GM21723 (cell line): ENCODE measurements at regions not wholly inside any gene's neighbourhood (a gene's known extent, or its start where the extent isn't known, plus 50 kb on each side); places are given as distances from the start of the nearest gene placed in this dataset.
"Not testable (repeated sequence)": the region's sequence is repeated elsewhere in the genome, so short reads cannot be mapped to it uniquely, and the experiment has no call there.

Experiments
- ATAC-seq: cut with Tn5 transposase; IDR thresholded peaks from one replicate; pipeline ENCODE4 v1.9.1; 2021; ENCODE audit warnings: mild to moderate bottlenecking, moderate library complexity; ENCODE audit not compliant: unreplicated experiment

DNA sequence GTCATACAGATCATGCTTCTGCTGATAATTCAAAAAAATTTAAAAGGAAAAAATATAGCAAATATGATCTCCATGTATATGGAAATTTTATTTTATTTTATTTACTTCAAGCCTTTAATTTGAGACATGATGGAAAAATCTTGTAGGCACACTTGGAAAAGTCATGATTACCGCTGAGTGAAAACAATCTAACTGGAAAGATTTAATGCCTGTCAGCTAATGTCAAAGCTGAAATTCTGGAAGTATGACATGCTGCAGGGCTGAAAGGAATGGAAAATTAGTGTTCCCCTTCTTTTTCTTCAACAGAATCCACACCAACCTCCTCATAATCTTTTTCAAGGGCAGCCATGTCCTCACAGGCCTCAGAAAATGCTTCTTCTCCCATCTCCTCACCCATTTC lies 58.2 kb downstream of the RPRM start:
- ATAC-seq = no peak

DNA sequence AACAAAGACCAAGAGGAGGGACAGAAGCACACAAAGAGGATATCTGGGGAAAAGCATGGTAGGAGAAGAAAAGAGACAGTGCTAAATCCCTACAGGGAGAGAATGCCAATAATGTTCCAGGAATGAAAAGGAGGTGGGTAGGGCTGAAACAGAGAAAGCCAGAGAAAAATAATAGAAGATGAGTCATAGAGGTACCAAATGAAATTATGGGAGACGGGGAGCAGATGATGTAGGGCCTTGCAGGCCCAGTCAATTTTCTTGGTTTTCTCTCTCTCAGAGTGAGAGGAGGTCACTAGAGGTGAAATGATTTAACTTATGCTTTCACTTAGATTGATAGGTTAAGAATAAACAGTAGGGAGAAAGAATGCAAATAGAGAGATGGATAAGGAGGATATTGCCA lies 61.5 kb downstream of the RPRM start:
- no peak for ATAC-seq

DNA sequence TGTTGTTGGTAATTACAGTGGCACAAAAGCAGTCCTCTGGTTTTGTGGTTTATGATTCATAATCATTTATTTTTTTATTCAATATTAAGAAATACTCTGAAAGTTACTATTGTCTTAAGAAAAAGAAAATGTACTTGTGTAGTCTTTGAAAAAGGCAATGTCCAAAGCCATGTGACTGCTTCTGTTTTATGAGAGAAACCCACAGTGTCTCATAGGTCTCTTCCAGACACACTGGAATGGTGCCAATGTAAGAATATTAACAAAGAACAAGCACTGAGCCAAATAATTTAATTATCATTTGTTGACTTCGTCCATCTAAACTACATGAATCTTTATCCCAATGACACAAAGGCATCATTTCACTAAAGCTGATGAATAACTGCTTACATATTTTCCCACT lies 62.5 kb downstream of the RPRM start:
- no peak for ATAC-seq

- ATAC-seq = no peak
Measured at GRCh38 chr2:153408710-153409385, 69.7 kb downstream of the RPRM start.

- ATAC-seq = no peak
Measured at GRCh38 chr2:153405196-153405595, 73.4 kb downstream of the RPRM start.

- no peak for ATAC-seq
Measured at GRCh38 chr2:153404792-153405191, 73.8 kb downstream of the RPRM start.

GRCh38 chr2:153403940-153404339 lies 74.6 kb downstream of the RPRM start:
- no peak for ATAC-seq

DNA sequence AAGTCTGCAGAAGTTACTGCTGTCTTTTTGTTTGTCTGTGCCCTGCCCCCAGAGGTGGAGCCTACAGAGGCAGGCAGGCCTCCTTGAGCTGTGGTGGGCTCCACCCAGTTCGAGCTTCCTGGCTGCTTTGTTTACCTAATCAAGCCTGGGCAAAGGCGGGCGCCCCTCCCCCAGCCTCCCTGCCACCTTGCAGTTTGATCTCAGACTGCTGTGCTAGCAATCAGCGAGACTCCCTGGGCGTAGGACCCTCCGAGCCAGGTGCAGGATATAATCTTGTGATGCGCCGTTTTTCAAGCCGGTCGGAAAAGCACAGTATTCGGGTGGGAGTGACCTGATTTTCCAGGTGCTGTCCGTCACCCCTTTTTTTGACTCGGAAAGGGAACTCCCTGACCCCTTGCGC lies 75.2 kb downstream of the RPRM start:
- ATAC-seq = not testable (repeated sequence)

DNA sequence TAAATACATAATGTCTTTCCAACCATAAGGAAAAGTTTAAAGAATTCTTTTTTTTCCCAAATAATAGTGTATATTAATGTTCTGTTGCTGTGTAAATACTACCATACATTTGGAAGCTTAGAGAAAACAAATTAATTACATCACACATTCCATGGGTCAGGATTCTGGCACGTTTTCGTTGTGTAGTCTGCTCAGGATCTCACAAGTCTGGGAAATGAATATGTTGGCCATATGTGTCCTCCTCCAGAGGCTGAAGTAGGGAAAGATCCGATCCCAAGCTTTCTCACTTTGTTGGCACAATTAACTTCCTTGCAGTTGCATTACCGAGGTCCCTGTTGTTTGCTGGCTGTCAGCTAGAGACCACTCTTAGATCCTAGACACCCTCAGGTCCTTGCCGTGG lies 83.9 kb downstream of the RPRM start:
- ATAC-seq = no peak

GRCh38 chr2:153394247-153394646 lies 84.3 kb downstream of the RPRM start:
- ATAC-seq = no peak

- ATAC-seq = no peak
Measured at GRCh38 chr2:153393518-153393917, 85.0 kb downstream of the RPRM start.

DNA sequence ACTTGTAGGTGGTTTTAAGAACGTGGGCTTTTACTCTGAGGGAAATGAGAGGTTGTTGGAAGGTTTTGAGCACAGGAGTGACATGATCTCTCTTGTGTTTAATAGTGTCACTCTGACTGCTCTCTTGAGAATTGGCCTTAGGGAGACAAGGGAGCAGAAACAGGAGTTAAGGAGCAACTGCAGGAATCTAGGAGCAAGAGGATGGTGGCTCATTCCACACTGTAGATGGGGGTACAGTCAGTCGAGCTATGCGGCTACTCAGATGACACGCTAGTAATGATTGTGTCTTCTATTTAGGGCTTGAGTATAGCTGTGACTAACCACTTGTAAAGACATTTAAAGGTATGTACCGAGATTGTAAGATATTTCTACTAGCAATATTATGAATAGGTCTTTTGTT lies 87.4 kb downstream of the RPRM start:
- no peak for ATAC-seq

DNA sequence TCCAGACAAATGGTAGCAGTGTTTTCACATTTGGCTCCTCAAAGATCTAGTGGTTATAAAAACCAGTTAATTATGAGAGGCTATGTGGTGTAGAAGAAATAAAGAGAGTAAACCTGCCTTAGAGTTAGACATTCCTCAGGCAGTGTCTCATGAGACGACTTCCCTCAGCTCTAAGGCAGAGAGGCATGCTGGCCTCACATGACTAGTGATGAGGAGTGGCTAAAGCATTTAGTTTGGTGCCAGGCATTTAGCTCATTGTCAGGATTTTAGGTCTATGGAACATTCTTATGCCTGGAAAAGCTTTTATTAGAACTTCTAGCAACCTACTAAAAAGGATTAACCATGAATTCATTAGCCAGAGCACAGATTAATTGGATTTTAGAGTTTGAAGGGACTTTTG lies 90.3 kb downstream of the RPRM start:
- ATAC-seq = no peak

DNA sequence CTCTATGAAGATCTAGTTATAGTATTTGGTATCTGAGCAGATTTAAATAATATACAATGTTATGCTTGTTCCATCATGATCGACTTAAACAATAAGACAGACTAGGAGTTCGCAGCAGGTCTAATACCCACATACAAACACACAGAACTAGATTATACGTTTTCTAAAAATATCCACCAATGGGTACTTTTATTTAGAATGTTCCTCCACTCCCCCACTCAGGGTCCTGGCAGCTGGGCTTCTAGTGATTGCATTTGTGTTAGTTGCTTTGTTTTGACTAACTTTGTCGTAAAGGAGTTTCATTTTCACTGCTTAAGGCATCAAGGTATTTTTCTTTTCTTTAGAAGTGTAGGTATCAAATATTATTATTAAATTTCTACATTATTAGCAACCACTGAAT lies 91.4 kb downstream of the RPRM start:
- ATAC-seq = no peak

DNA sequence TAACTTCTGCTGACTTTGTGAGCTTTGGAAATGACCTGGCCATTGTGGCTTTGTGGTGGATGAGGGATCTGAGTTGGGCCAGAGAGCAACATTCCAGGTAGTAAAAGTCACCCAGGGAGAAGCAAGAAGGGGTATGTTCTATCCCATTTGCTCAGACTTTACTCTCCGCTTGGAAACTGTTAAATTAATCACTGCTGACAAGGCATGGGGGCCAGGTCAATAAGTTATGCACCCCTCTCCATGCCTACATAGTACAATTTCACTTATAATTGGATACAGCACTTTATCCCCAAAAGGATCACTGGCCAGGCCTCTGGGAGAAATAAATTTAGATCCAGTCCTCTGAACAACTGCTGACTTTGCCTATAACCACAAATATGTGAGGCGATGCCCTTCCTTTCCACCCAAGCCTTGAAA lies 92.1 kb downstream of the RPRM start:
- no peak for ATAC-seq

GRCh38 chr2:153373510-153374279 lies 104.9 kb downstream of the RPRM start:
- no peak for ATAC-seq

DNA sequence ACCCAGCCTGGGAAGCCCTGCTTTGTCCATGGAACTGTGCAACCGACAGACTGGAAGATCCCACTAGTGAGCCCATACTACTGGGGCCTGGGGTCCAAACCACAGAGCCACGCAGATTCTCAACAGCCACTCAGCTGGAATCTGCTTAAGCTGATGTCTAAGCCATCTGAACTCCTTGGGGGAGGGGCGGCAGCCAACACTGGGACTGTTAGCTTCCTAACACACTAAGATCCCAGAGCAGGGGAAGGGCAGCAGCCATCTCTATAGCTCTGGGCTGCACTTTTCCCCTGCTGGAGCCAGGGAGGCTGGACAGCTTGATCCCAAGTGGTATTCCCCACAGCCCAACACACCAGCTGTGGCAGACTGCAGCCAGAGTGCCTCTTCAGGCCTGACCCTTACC lies 118.3 kb downstream of the RPRM start:
- no peak for ATAC-seq

GRCh38 chr2:153354377-153354776 lies 124.2 kb downstream of the RPRM start:
- no peak for ATAC-seq

- no peak for ATAC-seq
Measured at GRCh38 chr2:153349603-153350002, 129.0 kb downstream of the RPRM start.

- ATAC-seq = no peak
Measured at GRCh38 chr2:153347818-153348495, 130.6 kb downstream of the RPRM start.

DNA sequence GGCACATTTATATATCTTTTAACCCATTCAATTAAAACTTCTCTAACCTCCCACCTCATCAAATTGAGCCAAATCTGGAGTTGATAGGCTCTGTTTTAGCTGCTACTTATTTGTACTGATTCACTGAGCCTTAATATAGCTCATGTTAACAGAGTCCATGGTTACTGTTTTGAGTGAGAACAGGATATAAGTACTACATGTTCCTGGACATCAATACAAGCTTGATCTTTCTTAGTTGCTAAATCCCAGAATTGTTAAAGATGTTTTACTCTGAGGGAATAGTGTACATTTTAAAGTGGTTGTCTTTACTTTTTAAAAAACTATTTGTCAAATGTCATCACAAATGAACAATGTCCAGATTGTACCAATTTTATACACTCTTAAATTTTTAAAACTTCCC lies 157.7 kb downstream of the RPRM start:
- no peak for ATAC-seq

GRCh38 chr2:153311432-153311831 lies 167.1 kb downstream of the RPRM start:
- no peak for ATAC-seq
